NCI-H1930 (cell line): ENCODE measurements at regions not wholly inside any gene's neighbourhood (a gene's known extent, or its start where the extent isn't known, plus 50 kb on each side); places are given as distances from the start of the nearest gene placed in this dataset.
"Not testable (repeated sequence)": the region's sequence is repeated elsewhere in the genome, so short reads cannot be mapped to it uniquely, and the experiment has no call there.

Experiments
- DNase-seq, 2 experiments: peaks; one replicate each; lab custom pipeline; 2025; lab: John Stamatoyannopoulos, UW

DNA sequence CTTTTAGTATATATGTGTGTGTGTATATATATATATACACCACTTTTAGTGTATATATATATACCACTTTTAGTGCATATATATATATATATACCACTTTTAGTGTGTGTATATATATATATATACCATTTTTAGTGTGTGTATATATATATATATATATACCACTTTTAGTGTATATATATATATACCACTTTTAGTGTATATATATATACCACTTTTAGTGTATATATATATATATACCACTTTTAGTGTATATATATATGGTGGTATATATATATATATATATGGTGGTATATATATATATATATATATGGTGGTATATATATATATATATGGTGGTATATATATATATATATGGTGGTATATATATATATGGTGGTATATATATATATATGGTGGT lies 79.5 kb upstream of the ANK3 start:
- not testable (repeated sequence) for DNase-seq

DNA sequence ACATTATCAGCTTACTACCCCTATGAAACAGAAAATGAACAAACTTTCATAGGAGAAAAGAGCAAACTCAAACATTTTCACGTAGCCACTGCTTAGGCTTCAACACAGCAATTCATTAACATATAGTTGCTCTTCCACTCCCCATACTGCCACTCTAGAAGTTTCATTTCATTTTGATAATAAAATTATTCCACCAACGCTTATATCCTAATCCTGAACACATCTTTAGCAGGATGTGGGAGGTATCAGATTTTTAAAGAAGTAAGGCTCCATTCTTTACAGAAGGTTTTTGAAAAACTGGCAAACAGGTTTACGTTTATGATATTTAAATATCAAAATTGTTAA lies 77.5 kb upstream of the ANK3 start:
- no peak for DNase-seq

DNA sequence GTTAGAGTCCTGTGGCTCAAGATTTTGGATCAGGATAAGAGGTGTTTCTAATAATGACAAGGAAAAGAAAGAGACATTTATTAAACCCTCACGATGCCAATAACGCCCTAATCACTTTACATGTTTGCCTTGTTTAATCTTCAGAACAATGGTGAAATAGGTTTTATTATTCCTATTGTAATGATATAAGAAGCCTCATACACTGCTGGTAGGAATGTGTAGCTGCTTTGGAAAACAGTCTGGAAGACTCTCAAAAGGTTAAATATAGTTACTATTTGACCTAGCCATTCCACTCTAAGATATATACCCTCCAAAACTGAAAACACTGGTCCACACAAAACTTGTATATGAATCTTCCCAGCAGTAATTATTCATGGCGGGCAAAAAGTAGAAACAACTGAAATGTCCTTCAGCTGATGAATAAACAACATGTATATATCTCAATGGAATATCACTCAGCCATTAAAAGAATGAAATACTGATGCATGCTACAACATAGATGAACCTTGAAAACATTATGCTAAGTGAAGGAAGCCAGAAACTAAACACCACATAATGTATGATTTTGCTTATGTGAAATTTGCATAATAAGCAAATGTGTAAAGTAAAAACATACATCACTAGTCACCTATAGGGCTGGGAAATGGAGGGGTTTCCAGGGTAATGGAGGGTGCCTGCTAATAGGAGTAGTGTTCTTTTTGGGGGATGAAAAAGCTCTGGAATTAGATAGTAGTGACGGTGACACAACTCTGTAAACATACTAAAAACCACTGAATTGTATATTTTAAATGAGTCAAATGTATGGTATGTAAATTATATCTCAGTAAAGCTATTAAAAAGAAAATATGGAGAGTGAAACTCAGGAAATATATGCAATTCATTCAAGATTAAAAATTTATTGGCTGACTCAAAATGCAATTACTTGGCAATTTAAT lies 76.9 kb upstream of the ANK3 start:
- no peak for DNase-seq

DNA sequence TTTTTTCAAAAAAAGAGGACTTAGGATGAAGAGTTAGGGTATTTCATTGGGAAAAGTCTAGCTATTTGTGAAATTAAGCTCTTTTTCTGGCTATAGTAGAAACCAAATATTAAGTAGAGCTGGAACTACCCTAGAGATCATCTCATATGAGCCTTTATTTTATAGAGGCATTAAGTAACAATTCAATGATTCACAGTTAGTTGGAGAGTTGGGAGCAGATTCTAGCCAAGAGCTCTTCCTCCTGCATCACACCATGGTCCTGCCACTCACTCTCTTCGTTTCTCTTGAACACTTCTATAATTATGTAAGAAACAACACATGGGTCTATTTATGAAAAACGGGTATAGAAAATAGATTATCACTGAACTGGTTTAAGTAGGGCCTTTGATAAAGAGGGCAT lies 76.1 kb upstream of the ANK3 start:
- DNase-seq: no peak

DNA sequence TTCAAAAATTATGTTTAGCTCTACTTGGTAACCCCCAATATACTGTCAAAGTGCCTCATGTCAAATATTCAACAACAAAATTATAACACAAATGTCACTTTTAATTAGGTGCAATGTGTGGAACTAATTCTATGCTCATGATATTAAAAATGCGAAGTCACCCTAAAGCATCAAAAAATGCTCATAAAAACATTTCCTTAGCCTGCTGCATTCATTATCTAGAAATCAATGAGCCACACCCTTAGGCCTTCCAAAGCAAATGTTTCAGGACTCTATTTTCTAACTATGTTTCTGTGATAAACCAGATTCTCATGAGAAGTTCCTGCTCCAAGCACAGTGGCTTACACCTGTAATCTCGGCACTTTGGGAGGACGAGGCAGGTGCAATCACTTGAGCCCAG lies 75.0 kb upstream of the ANK3 start:
- DNase-seq: no peak

DNA sequence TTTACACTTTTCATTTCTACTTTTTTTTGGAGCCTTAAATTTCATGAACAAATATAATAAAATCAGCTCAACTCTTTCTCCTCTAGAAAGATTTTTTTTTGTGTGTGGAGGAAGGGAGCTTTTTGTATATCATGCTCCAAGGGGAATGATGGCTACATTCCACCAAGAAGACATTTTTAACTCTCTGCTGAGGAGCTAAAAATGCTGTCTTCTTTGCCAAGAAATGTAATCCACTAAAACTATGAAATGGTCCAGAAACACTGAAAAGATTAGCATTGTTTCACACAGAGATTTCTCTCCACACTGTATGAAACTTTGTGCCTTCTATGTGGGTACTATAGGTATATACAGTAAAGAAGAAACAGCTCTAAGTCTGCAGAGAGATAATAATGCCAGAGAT lies 74.1 kb upstream of the ANK3 start:
- no peak for DNase-seq

DNA sequence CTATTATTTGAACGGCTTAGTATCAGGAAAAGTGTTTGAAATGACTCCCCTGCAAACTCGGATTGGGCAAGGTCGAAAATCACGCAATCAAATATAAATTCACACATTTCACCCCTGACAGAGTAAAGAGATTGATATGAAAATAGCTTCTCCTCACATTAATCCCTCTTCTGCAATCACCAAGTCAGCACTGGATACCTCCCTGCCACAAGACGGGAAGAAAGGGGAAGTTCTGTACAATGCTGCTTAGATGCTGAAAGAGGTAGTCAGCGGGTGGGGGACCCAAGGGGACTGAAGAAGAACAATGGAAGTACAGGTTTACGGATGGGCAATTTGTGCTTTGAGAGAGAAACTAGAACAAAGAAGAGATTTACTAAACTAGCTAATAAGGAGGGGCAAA lies 72.0 kb upstream of the ANK3 start:
- no peak for DNase-seq

DNA sequence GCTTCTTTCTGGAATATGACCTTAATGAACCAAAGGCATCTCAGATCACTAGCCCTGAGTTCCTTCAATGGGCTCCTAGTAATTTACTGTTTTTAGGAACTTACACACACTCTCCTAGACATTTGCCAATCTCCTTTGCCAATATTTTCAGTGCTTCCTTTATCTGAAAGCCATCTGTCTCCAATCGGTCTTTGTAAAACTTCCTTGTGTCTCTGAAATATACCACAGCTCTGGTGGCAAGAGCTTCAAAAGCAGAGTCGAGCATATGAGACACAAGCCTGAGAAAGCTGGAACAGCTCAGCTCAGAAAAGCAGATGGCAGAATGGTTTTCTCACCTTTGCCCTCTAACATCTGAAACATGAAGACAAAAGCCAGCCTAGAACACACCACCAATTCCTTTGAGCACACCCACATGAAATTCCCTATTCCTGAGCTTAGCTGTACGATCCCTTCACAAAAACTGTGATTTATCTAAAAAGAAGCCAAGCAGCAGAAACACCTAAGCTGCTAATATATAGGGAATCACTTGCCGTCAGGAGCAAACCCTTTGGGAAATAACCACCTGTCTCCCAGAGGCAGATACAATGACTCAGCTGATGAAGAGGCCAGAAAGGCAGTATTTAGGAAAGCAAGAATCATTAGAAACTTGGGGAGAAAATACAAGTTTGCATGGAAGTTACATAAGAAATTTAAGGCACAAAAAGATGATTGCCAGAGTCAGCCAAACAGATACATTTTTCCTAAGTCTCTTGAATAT lies 70.2 kb upstream of the ANK3 start:
- no peak for DNase-seq

DNA sequence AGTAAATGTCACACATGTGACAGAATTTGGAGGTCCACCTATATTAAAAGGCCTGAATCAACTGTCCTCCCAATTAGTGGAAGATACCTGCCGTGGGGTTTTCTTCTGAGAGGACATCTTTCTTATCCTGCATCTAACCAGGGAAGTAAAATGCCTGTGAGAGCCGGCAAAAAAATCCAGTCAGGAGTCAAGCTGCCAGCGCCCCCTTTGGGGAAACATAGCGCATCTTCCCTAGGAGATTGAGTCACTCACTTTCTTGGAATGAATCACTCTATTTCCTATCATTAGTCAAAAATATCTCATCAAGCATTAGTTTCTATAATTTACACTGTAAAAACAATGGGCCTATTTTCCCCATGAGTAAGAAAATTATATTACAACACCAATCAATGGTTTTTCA lies 66.4 kb upstream of the ANK3 start:
- DNase-seq: no peak

DNA sequence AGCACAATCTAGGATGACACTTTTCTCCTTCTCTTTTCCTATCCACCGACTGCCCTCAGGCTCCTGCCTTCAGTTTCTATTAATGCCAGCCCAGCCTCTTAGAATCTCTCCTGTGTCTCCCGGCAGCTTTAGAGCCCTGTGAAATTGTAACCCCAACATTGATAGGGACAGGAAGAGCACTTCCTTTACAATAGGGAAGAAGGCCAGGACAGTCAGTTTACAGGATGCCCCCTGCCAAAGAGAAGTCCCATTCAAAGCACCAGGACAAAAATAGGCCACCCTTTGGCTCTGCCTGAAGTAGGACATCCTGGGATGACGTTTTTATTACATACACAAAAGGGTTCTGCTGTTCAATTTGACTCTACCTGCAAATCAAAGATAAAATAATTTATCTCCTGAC lies 64.7 kb upstream of the ANK3 start:
- DNase-seq: no peak

DNA sequence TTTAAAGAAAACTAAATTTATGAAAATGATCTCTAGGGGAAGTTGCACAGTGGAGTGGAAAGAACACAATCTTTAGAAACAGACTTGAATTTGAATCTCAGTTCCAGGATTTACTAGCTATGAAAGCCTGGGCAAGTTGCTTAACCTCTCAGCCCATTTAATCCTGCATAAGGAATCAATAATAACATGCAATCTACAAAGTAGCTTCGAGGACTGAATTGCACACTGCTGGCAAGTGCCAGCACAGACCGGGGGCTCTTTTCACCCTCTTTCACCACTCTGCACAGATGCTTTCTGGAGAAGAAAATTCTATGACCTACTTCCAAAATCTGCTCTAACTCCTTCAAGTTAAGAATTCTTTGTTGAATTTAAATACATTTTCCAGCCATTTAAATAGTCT lies 63.4 kb upstream of the ANK3 start:
- no peak for DNase-seq

DNA sequence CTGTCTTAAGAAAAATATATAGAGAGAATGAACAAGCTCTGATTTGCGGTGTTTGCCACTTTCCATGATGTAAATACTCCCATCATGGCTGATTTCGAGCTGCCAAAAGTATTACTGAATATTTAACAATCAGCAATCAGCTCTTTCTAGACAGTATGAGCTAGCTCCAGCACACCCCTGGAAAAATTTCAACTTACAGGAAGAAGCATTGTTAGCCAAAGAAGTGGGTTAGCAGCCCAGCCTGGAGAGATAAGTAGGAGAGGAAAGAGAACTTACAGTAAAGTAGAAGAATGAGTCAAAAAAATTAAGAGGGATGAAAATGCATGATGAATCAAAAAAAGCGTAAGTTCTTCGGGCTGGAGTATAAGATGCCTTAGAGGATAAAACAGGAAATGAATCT lies 60.6 kb upstream of the ANK3 start:
- no peak for DNase-seq

DNA sequence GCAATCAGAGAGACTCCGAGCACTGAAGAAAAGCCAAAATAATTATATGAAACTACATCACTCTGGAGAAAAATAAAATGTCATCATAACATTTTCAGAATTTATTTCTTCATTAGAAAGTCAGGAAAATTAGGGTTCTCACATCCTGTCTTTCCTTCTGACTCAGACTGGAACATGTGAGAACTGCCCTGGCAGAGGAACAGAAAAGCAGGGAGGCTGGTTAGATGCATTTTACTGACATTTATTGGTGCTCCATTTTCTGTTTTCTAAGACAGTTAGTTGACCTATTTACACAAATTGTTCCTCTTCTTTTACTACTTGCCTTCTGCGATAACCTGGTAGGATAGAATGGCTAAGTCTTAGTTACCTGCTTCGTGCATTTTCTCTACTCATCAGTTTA lies 58.6 kb upstream of the ANK3 start:
- DNase-seq: no peak

DNA sequence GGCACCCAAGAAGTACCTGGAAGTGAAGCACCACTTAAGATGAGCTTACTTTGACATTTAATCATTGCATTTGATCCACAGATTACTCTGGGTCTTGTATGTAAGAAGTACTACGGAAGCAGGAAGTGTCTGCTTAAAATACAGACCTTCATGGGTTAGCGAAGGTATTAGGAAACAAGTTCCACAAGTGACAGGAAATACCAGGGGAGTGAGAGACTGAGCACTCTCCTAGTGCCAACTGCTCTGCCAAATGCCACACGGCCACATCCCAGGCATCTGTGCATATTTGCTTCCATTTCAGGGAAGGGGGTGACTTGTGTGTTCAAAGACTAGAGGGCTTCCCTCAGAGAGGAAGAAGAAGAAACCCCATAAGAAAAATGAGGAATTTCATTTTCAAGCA lies 57.2 kb upstream of the ANK3 start:
- no peak for DNase-seq

DNA sequence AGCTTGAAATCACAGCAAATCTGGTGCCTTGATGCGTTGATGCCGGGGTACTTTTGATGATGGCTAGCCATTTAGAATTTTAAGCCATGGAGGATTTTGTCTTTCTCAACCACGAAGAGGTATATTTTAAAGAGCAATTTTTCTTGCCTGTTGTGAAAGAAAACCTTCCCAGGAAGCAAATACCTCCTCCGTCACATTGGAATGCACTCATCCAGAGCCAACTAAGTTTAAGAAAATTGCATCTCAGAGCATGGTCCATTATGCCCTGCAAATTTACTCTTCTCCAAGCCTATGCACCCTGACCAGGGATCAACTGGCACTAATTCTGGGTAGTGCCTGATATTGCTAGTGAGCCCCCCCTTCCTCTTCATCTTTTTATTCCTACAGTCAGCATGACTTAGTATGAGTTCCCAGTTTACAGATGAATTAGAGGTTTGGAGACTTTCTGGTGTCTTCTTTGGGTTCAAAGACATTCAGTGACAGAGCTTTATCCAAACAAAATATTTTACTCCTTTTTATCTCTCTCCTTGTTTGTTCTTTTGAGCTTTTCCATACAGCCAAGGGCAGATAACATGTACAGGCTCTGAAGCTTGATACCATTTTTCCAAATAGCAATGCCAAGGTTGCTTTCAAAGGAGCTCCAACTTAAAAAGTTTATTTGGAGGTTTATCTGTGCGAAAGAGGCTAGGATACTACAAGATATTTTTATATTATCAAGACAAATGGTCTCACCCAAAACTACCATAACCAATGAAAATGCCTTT lies 56.6 kb upstream of the ANK3 start:
- DNase-seq: no peak

DNA sequence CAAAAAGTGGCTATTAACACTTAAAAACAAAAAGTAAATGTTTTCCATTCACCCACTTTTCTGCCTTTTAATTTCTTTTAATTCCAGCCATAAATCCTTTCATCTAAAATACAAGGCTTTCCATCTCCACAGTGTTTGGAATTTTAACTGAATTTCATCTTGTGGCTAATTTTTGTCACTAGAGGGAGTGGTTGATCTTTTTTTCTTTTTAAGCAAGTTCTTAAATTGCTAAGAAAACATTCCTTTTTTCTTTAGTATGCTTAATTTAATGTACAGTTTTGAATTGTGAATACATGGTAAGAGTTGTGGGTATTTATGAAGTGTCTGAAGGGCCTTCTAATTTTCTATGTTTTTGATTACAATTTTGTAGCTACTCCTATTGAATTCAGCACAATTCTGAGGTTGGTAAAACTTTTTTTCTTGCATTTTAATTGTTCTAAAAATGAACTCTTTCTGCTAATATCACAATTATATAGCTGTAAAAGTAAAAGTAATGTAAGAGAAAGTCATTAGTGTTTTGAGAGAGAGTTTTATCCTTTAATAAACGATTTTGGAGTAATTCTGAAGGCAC lies 54.9 kb upstream of the ANK3 start:
- peak in 1 of 2 experiments; percentile 1 for DNase-seq

DNA sequence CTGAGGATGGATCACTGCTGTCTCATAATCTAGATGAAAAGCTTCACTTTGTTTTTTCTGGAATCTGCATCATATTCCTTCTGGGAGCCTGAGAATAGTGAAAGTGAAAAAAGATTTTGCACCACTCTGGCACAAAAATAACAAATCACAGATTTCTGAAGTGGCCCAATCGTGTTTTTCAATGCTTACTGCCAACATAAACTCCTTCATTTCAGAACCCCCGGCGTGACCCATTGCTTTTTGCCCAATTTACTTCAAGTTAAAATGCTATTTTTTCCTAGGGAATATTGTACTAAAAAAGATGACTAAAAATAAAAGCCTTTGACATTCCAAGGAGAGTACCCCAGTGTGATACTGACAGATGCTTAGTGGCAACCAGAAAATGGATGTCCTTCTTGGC lies 53.7 kb upstream of the ANK3 start:
- no peak for DNase-seq

DNA sequence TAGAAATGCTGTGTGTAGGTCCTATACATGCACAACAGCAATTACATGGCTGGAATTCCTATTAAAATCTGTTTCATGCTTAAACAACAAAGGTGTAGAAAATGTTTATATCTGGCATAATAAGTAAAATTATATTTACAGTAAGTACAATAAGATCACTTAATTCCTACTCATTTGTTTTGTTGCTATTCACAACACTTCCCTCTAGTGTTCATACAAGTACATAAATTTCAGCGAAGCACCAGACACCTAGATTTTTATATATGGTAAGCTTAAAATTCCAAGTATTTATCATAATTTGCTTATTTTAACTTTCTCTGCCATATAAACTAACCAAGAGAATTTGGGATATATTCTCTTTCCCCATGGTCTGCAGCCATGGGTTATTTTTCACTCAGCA lies 51.8 kb upstream of the ANK3 start:
- no peak for DNase-seq

DNA sequence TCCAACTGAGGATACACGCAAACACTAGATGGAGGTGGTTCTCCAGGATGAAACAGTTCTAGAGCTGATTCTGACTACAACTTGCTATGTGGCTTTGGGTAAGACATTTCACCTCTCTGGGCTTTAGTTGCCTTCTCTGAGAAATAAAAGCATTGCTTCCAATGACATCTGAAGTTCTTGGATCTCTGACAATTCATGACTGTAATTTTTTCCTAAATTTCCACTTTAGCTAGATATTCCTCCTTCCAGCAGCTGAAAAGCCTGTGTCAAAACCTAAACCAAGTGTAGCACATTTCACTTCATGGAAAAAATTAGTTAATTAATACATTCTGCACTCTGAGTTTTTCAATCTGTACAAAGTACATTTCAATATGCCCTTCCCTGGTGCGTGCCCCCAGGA lies 50.0 kb upstream of the ANK3 start:
- no peak for DNase-seq
